GM23338 (cell line): ENCODE measurements at regions not wholly inside any gene's neighbourhood (a gene's known extent, or its start where the extent isn't known, plus 50 kb on each side); places are given as distances from the start of the nearest gene placed in this dataset.

ENCODE experiments used
- ATAC-seq: fragments of 200-7000 bp; cut with Tn5 transposase; 3 replicates; pipeline ENCODE4 v1.9.1; 2020
- DNase-seq: peaks from one replicate; pipeline ENCODE4 v3.0.0-alpha.2; 2015; ENCODE audit warnings: low spot score
- H2AFZ ChIP-seq: fragments of 200-600 bp; sonication (generic); 2 replicates; pipeline ENCODE4 v1.8.0; 2016; ENCODE audit warnings: antibody characterized with exemption, mild to moderate bottlenecking, moderate library complexity
- H3F3A ChIP-seq: fragments of 200-600 bp; sonication (generic); replicated peaks from 2 replicates; pipeline ENCODE4 v1.8.0; 2017; ENCODE audit warnings: antibody characterized with exemption, mixed run types, low read depth
- H3K27ac ChIP-seq: fragments of 200-600 bp; sonication (generic); 2 replicates; pipeline ENCODE4 v1.6.1; 2016; ENCODE audit warnings: low read depth
- H3K27me3 ChIP-seq: fragments of 200-600 bp; sonication (generic); 2 replicates; pipeline ENCODE4 v1.8.0; 2016; ENCODE audit warnings: mild to moderate bottlenecking, mixed run types, moderate library complexity; ENCODE audit not compliant: insufficient read depth
- H3K36me3 ChIP-seq: fragments of 200-600 bp; sonication (generic); 2 replicates; pipeline ENCODE4 v1.8.0; 2016; ENCODE audit warnings: mild to moderate bottlenecking; ENCODE audit not compliant: insufficient read depth
- H3K4me1 ChIP-seq: fragments of 200-600 bp; sonication (generic); 2 replicates; pipeline ENCODE4 v1.8.0; 2016; ENCODE audit warnings: mild to moderate bottlenecking, moderate library complexity; ENCODE audit not compliant: insufficient read depth
- H3K4me2 ChIP-seq: fragments of 200-600 bp; sonication (generic); 2 replicates; pipeline ENCODE4 v1.7.1; 2017; ENCODE audit warnings: mixed run types
- H3K4me3 ChIP-seq: fragments of 200-600 bp; sonication (generic); 2 replicates; pipeline ENCODE4 v1.6.1; 2016; ENCODE audit warnings: mixed run types
- H3K79me2 ChIP-seq: fragments of 200-600 bp; sonication (generic); replicated peaks from 2 replicates; pipeline ENCODE4 v1.8.0; 2017; ENCODE audit warnings: mild to moderate bottlenecking; ENCODE audit not compliant: insufficient read depth
- H3K9me2 ChIP-seq: fragments of 200-600 bp; sonication (generic); 2 replicates; pipeline ENCODE4 v1.8.0; 2017; ENCODE audit not compliant: insufficient read depth
- H4K20me1 ChIP-seq: fragments of 200-600 bp; sonication (generic); replicated peaks from 2 replicates; pipeline ENCODE4 v1.8.0; 2017; ENCODE audit warnings: mild to moderate bottlenecking; ENCODE audit not compliant: insufficient read depth
- H3K27ac Mint-ChIP-seq: 2 replicates; pipeline ENCODE4 v1.8.0; 2020; ENCODE audit warnings: inconsistent platforms, mild to moderate bottlenecking, moderate library complexity, mixed read lengths
- H3K27me3 Mint-ChIP-seq: 3 replicates; pipeline ENCODE4 v1.8.0; 2022; ENCODE audit warnings: low read depth, mild to moderate bottlenecking, moderate library complexity, mixed read lengths, inconsistent platforms; ENCODE audit not compliant: insufficient read depth, poor library complexity
- H3K36me3 Mint-ChIP-seq: 3 replicates; pipeline ENCODE4 v1.8.0; 2021; ENCODE audit warnings: low read depth, mild to moderate bottlenecking, inconsistent platforms, moderate library complexity, mixed read lengths
- H3K4me1 Mint-ChIP-seq: 3 replicates; pipeline ENCODE4 v1.8.0; 2020; ENCODE audit warnings: mild to moderate bottlenecking, inconsistent platforms, mixed read lengths
- H3K4me3 Mint-ChIP-seq: 3 replicates; pipeline ENCODE4 v1.8.0; 2021; ENCODE audit warnings: moderate library complexity, mild to moderate bottlenecking, inconsistent platforms, mixed read lengths
- H3K9me3 Mint-ChIP-seq: 3 replicates; pipeline ENCODE4 v1.8.0; 2020; ENCODE audit warnings: moderate library complexity, mild to moderate bottlenecking, inconsistent platforms, mixed read lengths
- CREB1 ChIP-seq: fragments of 250-450 bp; sonication (Bioruptor Pico); IDR thresholded peaks from 2 replicates; pipeline ENCODE4 v1.5.0; 2020; ENCODE audit warnings: low read depth, mild to moderate bottlenecking, moderate library complexity
- CTCF ChIP-seq, 2 experiments: fragments of 200-600 bp in 1 of 2; sonication (generic) in 1 of 2; conservative IDR thresholded peaks; 2 replicates each; pipeline versions ENCODE4 v1.5.1 to v1.6.1; 2016 to 2017; ENCODE audit warnings: antibody characterized with exemption in 2 of 2, low read depth in 2 of 2, mild to moderate bottlenecking in 2 of 2, moderate library complexity in 1 of 2
- ETS1 ChIP-seq: IDR thresholded peaks from 2 replicates; pipeline ENCODE4 v1.6.1; 2016; ENCODE audit warnings: antibody characterized with exemption
- EZH2 ChIP-seq: fragments of 200-600 bp; sonication (generic); IDR thresholded peaks from one replicate; pipeline ENCODE4 v1.8.0; 2017; ENCODE audit warnings: antibody characterized with exemption, mild to moderate bottlenecking, low read depth; ENCODE audit not compliant: unreplicated experiment
- EZH2phosphoT487 ChIP-seq: fragments of 200-600 bp; sonication (generic); IDR thresholded peaks from one replicate; pipeline ENCODE4 v1.8.1; 2018; ENCODE audit warnings: antibody characterized with exemption; ENCODE audit not compliant: unreplicated experiment
- JUNB ChIP-seq: IDR thresholded peaks from one replicate; pipeline ENCODE4 v1.6.1; 2016; ENCODE audit warnings: antibody characterized with exemption; ENCODE audit not compliant: unreplicated experiment
- NANOG ChIP-seq: IDR thresholded peaks from 2 replicates; pipeline ENCODE4 v1.6.1; 2016; ENCODE audit warnings: antibody characterized with exemption, borderline replicate concordance
- POLR2AphosphoS5 ChIP-seq: IDR thresholded peaks from 2 replicates; pipeline ENCODE4 v1.6.1; 2016; ENCODE audit warnings: antibody characterized with exemption, low read depth
- REST ChIP-seq: IDR thresholded peaks from one replicate; pipeline ENCODE4 v1.6.1; 2018; ENCODE audit warnings: antibody characterized with exemption; ENCODE audit not compliant: unreplicated experiment
- STAT1 ChIP-seq: IDR thresholded peaks from one replicate; pipeline ENCODE4 v1.6.1; 2016; ENCODE audit warnings: antibody characterized with exemption; ENCODE audit not compliant: unreplicated experiment
- ZNF114 ChIP-seq: fragments of 250-450 bp; sonication (Bioruptor Pico); IDR thresholded peaks from 2 replicates; pipeline ENCODE4 v1.5.0; 2020; ENCODE audit warnings: mild to moderate bottlenecking, moderate library complexity
- ZNF331 ChIP-seq: fragments of 250-450 bp; sonication (Bioruptor Pico); IDR thresholded peaks from 2 replicates; pipeline ENCODE4 v1.5.0; 2020; ENCODE audit warnings: low read depth, mild to moderate bottlenecking, moderate library complexity
- ZNF462 ChIP-seq: fragments of 250-450 bp; sonication (Bioruptor Pico); IDR thresholded peaks from 2 replicates; pipeline ENCODE4 v1.5.0; 2020; ENCODE audit warnings: mild to moderate bottlenecking, moderate library complexity

GRCh38 chr14:98288825-98289224 lies 983.2 kb downstream of the BCL11B start:
- Mint-ChIP-seq H3K36me3 (no peaks in the 10 kb centered on the region), H3K4me1 (no peaks in the 10 kb centered on the region)
- peaks cover 18% of the 10 kb centered on the region for H3K9me2 ChIP-seq

More at GRCh38 chr14:98288825-98289224, 983.2 kb downstream of the BCL11B start:
- H3K27me3 ChIP-seq = no peaks in the 10 kb centered on the region
- no peak for DNase-seq
- no peak overlapping the region for H3K4me3 Mint-ChIP-seq
- no peak overlapping the region for H3K4me3 ChIP-seq
- no peaks in the 10 kb centered on the region for H3K79me2 ChIP-seq
- H3F3A ChIP-seq = no peaks in the 10 kb centered on the region
- H3K4me1 ChIP-seq = no peaks in the 10 kb centered on the region
- ATAC-seq = no peak
- no peaks in the 10 kb centered on the region for H3K27me3 Mint-ChIP-seq
- H3K4me2 ChIP-seq = no peak overlapping the region
- no peak overlapping the region for H2AFZ ChIP-seq
- no peak overlapping the region for H3K27ac ChIP-seq
- no peaks in the 10 kb centered on the region; the same call in 2 of the 3 replicates for H3K9me3 Mint-ChIP-seq
- TF ChIP-seq CTCF (conservative IDR thresholded peaks at IDR 0.05; ENCODE audit: low read depth in 2 of 2) (no peak), ZNF331 (CRISPR knock-in tag) (no peak), ZNF114 (CRISPR knock-in tag) (no peak), POLR2AphosphoS5 (no peak), REST (no peak), ZNF462 (CRISPR knock-in tag) (no peak), JUNB (no peak), CREB1 (CRISPR knock-in tag) (no peak), EZH2phosphoT487 (no peak), EZH2 (no peak), ETS1 (no peak), STAT1 (no peak), NANOG (no peak)
- no peak overlapping the region for H3K27ac Mint-ChIP-seq
- no peaks in the 10 kb centered on the region for H3K36me3 ChIP-seq
- H4K20me1 ChIP-seq = no peaks in the 10 kb centered on the region
